ENCODE measurements at regions not wholly inside any gene's neighbourhood (a gene's known extent, or its start where the extent isn't known, plus 50 kb on each side); places are given as distances from the start of the nearest gene placed in this dataset.

GRCh38 chr10:45235798-45236220 is 79.6 kb downstream of the OR13A1 start:
- no peak for TF ChIP-seq CTCF (IDR thresholded peaks at IDR 0.05)
- Histone ChIP-seq H3K27me3 (no peaks in the 10 kb centered on the region), H3K27ac (no peak overlapping the region), H3K36me3 (no peaks in the 10 kb centered on the region), H3K9me3 (no peaks in the 10 kb centered on the region), H3K4me1 (peaks cover 6% of the 10 kb centered on the region), H3K4me3 (no peak overlapping the region)
- DNase-seq (no peak), ATAC-seq (peak; percentile 39)
- intact Hi-C loops (cut with DNase I) = no loop called here

DNA sequence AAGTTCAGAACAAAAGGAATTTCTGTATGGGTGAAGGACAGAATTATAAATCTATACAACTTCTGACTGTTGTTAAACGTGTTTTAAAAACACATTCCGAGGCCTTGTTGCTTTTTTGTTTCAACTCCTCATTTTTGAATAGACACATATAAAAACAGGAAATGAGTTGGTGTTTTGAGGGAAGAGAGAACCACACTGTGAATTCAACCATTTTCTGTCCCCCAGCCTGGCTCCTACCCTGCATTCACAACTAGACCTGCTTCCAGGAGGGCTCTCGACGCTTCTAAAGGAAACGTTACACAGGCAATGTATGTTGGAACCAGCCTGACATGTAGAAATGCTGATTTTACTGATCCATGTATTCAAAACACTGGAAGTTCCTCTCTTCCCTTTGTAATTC is 76.5 kb downstream of the OR13A1 start:
- intact Hi-C loops (cut with DNase I) = no loop called here

DNA sequence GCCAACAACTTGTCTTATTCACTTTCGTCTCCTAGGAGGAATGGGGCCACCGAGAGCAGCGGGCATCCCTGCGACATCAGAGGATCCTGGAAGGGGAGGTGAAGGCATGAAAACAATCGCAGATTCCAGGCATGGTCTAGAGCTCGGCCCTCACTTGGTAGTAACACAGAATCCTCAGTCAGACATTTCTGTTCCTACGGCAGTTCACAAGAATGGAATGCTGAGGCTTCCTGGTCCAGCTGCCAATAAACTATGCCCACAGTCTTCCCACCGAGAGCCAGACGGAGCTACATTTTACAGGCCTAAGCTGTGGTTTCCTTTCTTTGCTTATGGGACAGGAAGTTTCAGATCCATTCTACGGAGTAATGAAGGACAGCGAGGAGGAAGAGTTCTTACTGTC is 75.8 kb downstream of the OR13A1 start:
- H3K27ac ChIP-seq = no peak overlapping the region
- H3K27me3 ChIP-seq = no peaks in the 10 kb centered on the region
- TF ChIP-seq CTCF (IDR thresholded peaks at IDR 0.05) = no peak
- no peaks in the 10 kb centered on the region for H3K36me3 ChIP-seq
- intact Hi-C loops (cut with DNase I) = no loop called here
- DNase-seq (no peak), ATAC-seq (no peak)
- H3K4me3 ChIP-seq = no peak overlapping the region
- no peaks in the 10 kb centered on the region for H3K9me3 ChIP-seq
- H3K4me1 ChIP-seq = peaks cover 6% of the 10 kb centered on the region

More for the DNA sequence above, 76.5 kb downstream of the OR13A1 start:
- H3K27ac ChIP-seq = no peak overlapping the region
- ATAC-seq (no peak), DNase-seq (no peak)
- H3K36me3 ChIP-seq = no peaks in the 10 kb centered on the region
- no peaks in the 10 kb centered on the region for H3K9me3 ChIP-seq
- no peak overlapping the region for H3K4me3 ChIP-seq
- TF ChIP-seq CTCF (IDR thresholded peaks at IDR 0.05) = no peak
- no peaks in the 10 kb centered on the region for H3K27me3 ChIP-seq
- peaks cover 6% of the 10 kb centered on the region for H3K4me1 ChIP-seq

DNA sequence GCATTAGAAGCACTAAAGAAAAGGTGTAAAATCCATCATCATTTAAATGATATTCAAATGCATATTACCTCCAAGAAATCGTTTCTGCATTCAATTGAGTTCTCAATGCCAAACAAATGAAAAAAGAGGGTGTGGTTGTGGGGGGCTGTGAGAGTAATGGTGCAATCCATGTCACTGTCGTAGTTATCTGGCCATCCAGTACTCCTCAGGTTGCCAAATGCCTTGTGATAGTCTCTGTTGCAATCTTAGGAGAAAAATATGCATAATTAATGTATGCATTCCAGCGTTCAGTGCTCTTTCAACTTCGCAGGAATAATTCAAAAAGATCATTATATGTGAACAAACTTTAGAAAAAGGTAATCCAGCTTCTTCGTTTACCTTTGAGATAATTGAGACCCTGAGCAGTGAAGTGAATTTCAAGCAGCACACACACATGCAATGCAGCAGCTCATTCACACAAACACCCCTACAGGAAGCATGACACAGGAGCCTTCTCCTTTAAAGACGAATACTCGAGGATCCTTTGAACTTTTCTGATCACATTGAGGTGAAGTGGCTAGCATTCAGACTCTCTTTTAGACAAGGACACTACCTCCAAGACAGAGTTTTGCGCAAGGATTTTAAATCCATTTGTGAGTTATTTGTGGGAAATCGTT is 73.4 kb downstream of the OR13A1 start:
- Histone ChIP-seq H3K27ac (no peak overlapping the region), H3K9me3 (no peaks in the 10 kb centered on the region), H3K4me1 (no peaks in the 10 kb centered on the region), H3K27me3 (no peaks in the 10 kb centered on the region), H3K4me3 (no peak overlapping the region), H3K36me3 (no peaks in the 10 kb centered on the region)
- DNase-seq (no peak), ATAC-seq (no peak)
- intact Hi-C loops (cut with DNase I) = no loop called here
- no peak for TF ChIP-seq CTCF (IDR thresholded peaks at IDR 0.05)

DNA sequence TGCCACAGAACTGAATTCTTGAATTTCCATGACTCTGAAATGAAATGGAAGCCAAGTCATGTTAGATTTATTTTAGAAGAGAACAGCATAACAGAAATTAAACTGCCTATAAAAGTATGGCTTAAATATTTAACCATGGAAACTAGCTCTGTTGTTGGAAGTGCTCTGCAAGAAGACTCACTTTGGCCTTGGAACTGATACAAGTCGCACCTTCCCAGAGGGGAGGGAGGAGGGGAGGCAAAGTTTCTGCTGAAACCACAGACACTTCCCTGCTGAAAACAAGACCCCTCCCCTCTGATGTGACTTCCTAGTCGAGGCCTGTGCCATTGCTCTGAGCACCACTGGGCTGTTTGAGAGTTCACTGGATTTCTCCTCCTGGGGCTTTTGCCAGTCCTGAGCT is 72.1 kb downstream of the OR13A1 start:
- no peaks in the 10 kb centered on the region for H3K9me3 ChIP-seq
- no peaks in the 10 kb centered on the region for H3K27me3 ChIP-seq
- intact Hi-C loops (cut with DNase I) = no loop called here
- H3K27ac ChIP-seq = no peak overlapping the region
- H3K4me1 ChIP-seq = no peaks in the 10 kb centered on the region
- ATAC-seq (no peak), DNase-seq (no peak)
- H3K4me3 ChIP-seq = no peak overlapping the region
- no peaks in the 10 kb centered on the region for H3K36me3 ChIP-seq
- no peak for TF ChIP-seq CTCF (IDR thresholded peaks at IDR 0.05)

GRCh38 chr10:45246522-45246921 is 68.9 kb downstream of the OR13A1 start:
- ATAC-seq (no peak), DNase-seq (no peak)
- H3K4me3 ChIP-seq = no peak overlapping the region
- H3K27ac ChIP-seq = no peak overlapping the region
- no peaks in the 10 kb centered on the region for H3K27me3 ChIP-seq
- no peaks in the 10 kb centered on the region for H3K36me3 ChIP-seq
- H3K4me1 ChIP-seq = no peaks in the 10 kb centered on the region
- intact Hi-C loops (cut with DNase I) = no loop called here
- no peaks in the 10 kb centered on the region for H3K9me3 ChIP-seq
- TF ChIP-seq CTCF (IDR thresholded peaks at IDR 0.05) = no peak

All from upper lobe of right lung (tissue), 1 donor.